H7 (cell line): ENCODE measurements at regions not wholly inside any gene's neighbourhood (a gene's known extent, or its start where the extent isn't known, plus 50 kb on each side); places are given as distances from the start of the nearest gene placed in this dataset.
"Not testable (repeated sequence)": the region's sequence is repeated elsewhere in the genome, so short reads cannot be mapped to it uniquely, and the experiment has no call there.

Experiments used
- DNase-seq: peaks from one replicate; pipeline ENCODE4 v3.0.0; 2012
- H3K27me3 ChIP-seq: 2 replicates; pipeline ENCODE4 v1.6.0; 2011; ENCODE audit warnings: mild to moderate bottlenecking, low read length; ENCODE audit not compliant: control insufficient read depth, insufficient read depth
- H3K36me3 ChIP-seq: replicated peaks from 2 replicates; pipeline ENCODE4 v1.5.1; 2011; ENCODE audit warnings: low read length; ENCODE audit not compliant: control insufficient read depth, insufficient read depth
- H3K4me3 ChIP-seq: 2 replicates; pipeline ENCODE4 v1.5.1; 2011; ENCODE audit warnings: low read depth, mild to moderate bottlenecking, control low read depth, low read length, moderate library complexity; ENCODE audit not compliant: insufficient read depth

GRCh38 chr12:76641073-76641472 lies 81.5 kb upstream of the OSBPL8 start:
- no peak for DNase-seq
- Histone ChIP-seq H3K27me3 (no peaks in the 10 kb centered on the region), H3K4me3 (no peak overlapping the region), H3K36me3 (no peaks in the 10 kb centered on the region)

GRCh38 chr12:76641961-76642360 lies 82.4 kb upstream of the OSBPL8 start:
- Histone ChIP-seq H3K27me3 (no peaks in the 10 kb centered on the region), H3K4me3 (no peak overlapping the region), H3K36me3 (no peaks in the 10 kb centered on the region)
- no peak for DNase-seq

- no peaks in the 10 kb centered on the region for H3K27me3 ChIP-seq
- DNase-seq: no peak
- H3K36me3 ChIP-seq: no peaks in the 10 kb centered on the region
- H3K4me3 ChIP-seq: no peak overlapping the region
Measured at GRCh38 chr12:76643438-76643837, 83.9 kb upstream of the OSBPL8 start.

- no peak for DNase-seq
- no peaks in the 10 kb centered on the region for H3K27me3 ChIP-seq
- H3K36me3 ChIP-seq: no peaks in the 10 kb centered on the region
- H3K4me3 ChIP-seq: no peak overlapping the region
Measured at GRCh38 chr12:76644950-76645349, 85.4 kb upstream of the OSBPL8 start.

- Histone ChIP-seq H3K36me3 (no peaks in the 10 kb centered on the region), H3K27me3 (no peaks in the 10 kb centered on the region), H3K4me3 (no peak overlapping the region)
- DNase-seq: no peak
Measured at GRCh38 chr12:76645934-76646333, 86.4 kb upstream of the OSBPL8 start.

- Histone ChIP-seq H3K36me3 (no peaks in the 10 kb centered on the region), H3K4me3 (no peak overlapping the region), H3K27me3 (no peaks in the 10 kb centered on the region)
- DNase-seq: no peak
Measured at GRCh38 chr12:76646366-76646765, 86.8 kb upstream of the OSBPL8 start.

GRCh38 chr12:76649099-76649498 lies 89.5 kb upstream of the OSBPL8 start:
- Histone ChIP-seq H3K27me3 (no peaks in the 10 kb centered on the region), H3K36me3 (no peaks in the 10 kb centered on the region), H3K4me3 (no peak overlapping the region)
- DNase-seq: no peak

- Histone ChIP-seq H3K4me3 (no peak overlapping the region), H3K36me3 (no peaks in the 10 kb centered on the region), H3K27me3 (no peaks in the 10 kb centered on the region)
- DNase-seq: no peak
Measured at GRCh38 chr12:76652402-76652801, 92.8 kb upstream of the OSBPL8 start.

GRCh38 chr12:76653342-76653741 lies 93.8 kb upstream of the OSBPL8 start:
- no peak for DNase-seq
- Histone ChIP-seq H3K36me3 (no peaks in the 10 kb centered on the region), H3K4me3 (no peak overlapping the region), H3K27me3 (no peaks in the 10 kb centered on the region)

- no peak overlapping the region for H3K4me3 ChIP-seq
- no peaks in the 10 kb centered on the region for H3K36me3 ChIP-seq
- no peak for DNase-seq
- H3K27me3 ChIP-seq: no peaks in the 10 kb centered on the region
Measured at GRCh38 chr12:76664731-76665130, 99.2 kb upstream of the ZDHHC17 start.

GRCh38 chr12:76666290-76666835 lies 97.6 kb upstream of the ZDHHC17 start:
- H3K4me3 ChIP-seq: no peak overlapping the region
- no peaks in the 10 kb centered on the region for H3K36me3 ChIP-seq
- H3K27me3 ChIP-seq: no peaks in the 10 kb centered on the region
- no peak for DNase-seq

GRCh38 chr12:76669981-76670380 lies 93.9 kb upstream of the ZDHHC17 start:
- DNase-seq: no peak
- Histone ChIP-seq H3K4me3 (no peak overlapping the region), H3K27me3 (no peaks in the 10 kb centered on the region), H3K36me3 (no peaks in the 10 kb centered on the region)

GRCh38 chr12:76670776-76671175 lies 93.1 kb upstream of the ZDHHC17 start:
- DNase-seq: no peak
- no peaks in the 10 kb centered on the region for H3K36me3 ChIP-seq
- no peak overlapping the region for H3K4me3 ChIP-seq
- H3K27me3 ChIP-seq: no peaks in the 10 kb centered on the region

- DNase-seq: peak; percentile 30
- no peaks in the 10 kb centered on the region for H3K27me3 ChIP-seq
Measured at GRCh38 chr12:76674669-76675315, 89.1 kb upstream of the ZDHHC17 start.

GRCh38 chr12:76676261-76676660 lies 87.7 kb upstream of the ZDHHC17 start:
- H3K4me3 ChIP-seq, H3K27me3 ChIP-seq, H3K36me3 ChIP-seq, DNase-seq: not testable (repeated sequence)

More at GRCh38 chr12:76674669-76675315, 89.1 kb upstream of the ZDHHC17 start:
- H3K4me3 ChIP-seq: no peak overlapping the region
- H3K36me3 ChIP-seq: no peaks in the 10 kb centered on the region

- DNase-seq: no peak
- no peak overlapping the region for H3K4me3 ChIP-seq
- H3K36me3 ChIP-seq: no peaks in the 10 kb centered on the region
- no peaks in the 10 kb centered on the region for H3K27me3 ChIP-seq
Measured at GRCh38 chr12:76678992-76679391, 84.9 kb upstream of the ZDHHC17 start.
